Brain microvascular endothelial cell (primary cell): ENCODE measurements at regions not wholly inside any gene's neighbourhood (a gene's known extent, or its start where the extent isn't known, plus 50 kb on each side); places are given as distances from the start of the nearest gene placed in this dataset.

ENCODE experiments used
- DNase-seq: peaks from one replicate; pipeline ENCODE4 v3.0.0-alpha.2; 2020
- H3K27ac ChIP-seq: fragments of 250-450 bp; sonication (Bioruptor Pico); 2 replicates; pipeline ENCODE4 v1.5.1; 2020; ENCODE audit warnings: mild to moderate bottlenecking, moderate library complexity
- H3K27me3 ChIP-seq: fragments of 250-450 bp; sonication (Bioruptor Pico); replicated peaks from 2 replicates; pipeline ENCODE4 v1.5.1; 2020; ENCODE audit warnings: mild to moderate bottlenecking
- H3K36me3 ChIP-seq: fragments of 250-450 bp; sonication (Bioruptor Pico); replicated peaks from 2 replicates; pipeline ENCODE4 v1.5.1; 2020; ENCODE audit warnings: mild to moderate bottlenecking
- H3K4me3 ChIP-seq: 2 replicates; pipeline ENCODE4 v1.5.1; 2011; ENCODE audit warnings: low read depth, mild to moderate bottlenecking, control low read depth, low read length, moderate library complexity
- in situ Hi-C: cut with HindIII; loops from 2 replicates; pipeline ENCODE4 v1.10.0; 2017; ENCODE audit warnings: low sequenced_read_pairs, low pct_ligation_motif_present
- TF ChIP-seq, protein P1 (sequence below): IDR thresholded peaks from 2 replicates; pipeline ENCODE4 v1.5.1; 2011; ENCODE audit warnings: low read depth, mild to moderate bottlenecking, moderate library complexity, low read length, control low read depth, inconsistent platforms; ENCODE audit errors: missing control alignments

DNA sequence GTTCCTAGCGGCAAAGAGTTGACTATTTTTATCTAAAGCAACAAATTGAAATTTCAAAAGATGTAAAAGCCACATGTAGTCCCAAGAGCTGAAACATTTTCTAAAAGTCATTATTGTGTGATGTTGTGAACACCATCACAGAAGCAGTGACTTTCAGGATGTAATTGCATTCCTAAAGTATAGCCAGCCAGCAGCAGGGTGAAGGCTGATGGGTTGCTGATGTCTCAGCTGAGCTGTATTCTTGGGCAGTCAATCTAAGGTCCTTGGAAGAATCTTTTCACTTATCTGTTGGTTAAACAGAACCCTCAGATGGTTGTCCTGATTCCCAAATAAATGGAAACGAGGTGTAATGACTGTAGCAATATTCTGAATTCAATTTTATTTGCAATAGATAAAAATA is 237.4 kb upstream of the WWC1 start:
- Histone ChIP-seq H3K36me3 (no peaks in the 10 kb centered on the region), H3K4me3 (no peak overlapping the region), H3K27ac (no peak overlapping the region), H3K27me3 (no peaks in the 10 kb centered on the region)
- TF ChIP-seq, protein P1, sequence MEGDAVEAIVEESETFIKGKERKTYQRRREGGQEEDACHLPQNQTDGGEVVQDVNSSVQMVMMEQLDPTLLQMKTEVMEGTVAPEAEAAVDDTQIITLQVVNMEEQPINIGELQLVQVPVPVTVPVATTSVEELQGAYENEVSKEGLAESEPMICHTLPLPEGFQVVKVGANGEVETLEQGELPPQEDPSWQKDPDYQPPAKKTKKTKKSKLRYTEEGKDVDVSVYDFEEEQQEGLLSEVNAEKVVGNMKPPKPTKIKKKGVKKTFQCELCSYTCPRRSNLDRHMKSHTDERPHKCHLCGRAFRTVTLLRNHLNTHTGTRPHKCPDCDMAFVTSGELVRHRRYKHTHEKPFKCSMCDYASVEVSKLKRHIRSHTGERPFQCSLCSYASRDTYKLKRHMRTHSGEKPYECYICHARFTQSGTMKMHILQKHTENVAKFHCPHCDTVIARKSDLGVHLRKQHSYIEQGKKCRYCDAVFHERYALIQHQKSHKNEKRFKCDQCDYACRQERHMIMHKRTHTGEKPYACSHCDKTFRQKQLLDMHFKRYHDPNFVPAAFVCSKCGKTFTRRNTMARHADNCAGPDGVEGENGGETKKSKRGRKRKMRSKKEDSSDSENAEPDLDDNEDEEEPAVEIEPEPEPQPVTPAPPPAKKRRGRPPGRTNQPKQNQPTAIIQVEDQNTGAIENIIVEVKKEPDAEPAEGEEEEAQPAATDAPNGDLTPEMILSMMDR: no peak
- in situ Hi-C loops: no loop called here
- DNase-seq: no peak

DNA sequence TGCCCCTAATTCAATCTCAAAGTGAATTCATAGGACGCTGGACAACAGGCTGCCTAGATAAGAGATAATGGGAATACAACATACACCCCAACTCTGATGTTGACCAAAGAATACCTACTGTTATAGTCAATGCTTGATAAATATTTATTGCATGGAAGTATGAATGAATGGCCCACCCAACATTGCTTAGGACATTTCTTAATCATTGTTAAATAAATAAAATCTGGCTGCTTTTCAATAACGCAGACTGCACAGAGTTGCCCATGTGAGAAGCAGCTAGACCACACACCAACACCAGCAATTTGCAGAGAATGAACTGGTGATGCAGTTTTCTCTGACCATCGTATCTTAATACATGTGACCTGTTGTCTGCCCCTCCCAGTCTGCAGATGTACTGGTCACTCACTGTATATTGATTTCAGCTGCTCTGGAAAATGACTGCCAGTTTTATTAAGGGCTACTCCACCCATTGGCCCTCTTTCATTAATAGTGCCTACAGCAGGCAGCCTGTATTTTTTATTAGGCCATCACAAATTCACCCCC is 236.2 kb upstream of the WWC1 start:
- in situ Hi-C loops: no loop called here
- TF ChIP-seq, protein P1: no peak
- no peak overlapping the region for H3K27ac ChIP-seq
- no peaks in the 10 kb centered on the region for H3K27me3 ChIP-seq
- DNase-seq: no peak
- no peak overlapping the region for H3K4me3 ChIP-seq
- no peaks in the 10 kb centered on the region for H3K36me3 ChIP-seq

DNA sequence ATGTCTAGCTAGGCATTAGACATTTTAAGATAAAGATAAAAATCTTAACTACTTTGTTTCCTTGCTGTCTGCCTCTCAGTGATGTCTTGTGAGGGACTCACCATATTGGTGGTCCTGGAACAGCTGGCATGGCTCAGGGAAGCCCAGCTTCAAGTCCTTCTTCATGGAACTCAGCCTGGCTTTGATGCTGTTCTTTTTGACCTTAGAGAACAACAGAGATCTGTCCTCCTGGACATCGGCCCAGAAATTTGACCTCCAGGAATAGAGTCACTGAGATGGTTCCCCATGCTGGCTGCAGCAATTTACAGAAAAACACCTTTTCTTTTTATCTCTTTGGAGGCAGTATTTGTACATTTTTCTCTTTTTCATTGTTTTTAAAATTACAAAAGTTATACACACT is 235.5 kb upstream of the WWC1 start:
- in situ Hi-C loops: no loop called here
- Histone ChIP-seq H3K36me3 (no peaks in the 10 kb centered on the region), H3K27ac (no peak overlapping the region), H3K4me3 (no peak overlapping the region), H3K27me3 (no peaks in the 10 kb centered on the region)
- TF ChIP-seq, protein P1: no peak
- no peak for DNase-seq

DNA sequence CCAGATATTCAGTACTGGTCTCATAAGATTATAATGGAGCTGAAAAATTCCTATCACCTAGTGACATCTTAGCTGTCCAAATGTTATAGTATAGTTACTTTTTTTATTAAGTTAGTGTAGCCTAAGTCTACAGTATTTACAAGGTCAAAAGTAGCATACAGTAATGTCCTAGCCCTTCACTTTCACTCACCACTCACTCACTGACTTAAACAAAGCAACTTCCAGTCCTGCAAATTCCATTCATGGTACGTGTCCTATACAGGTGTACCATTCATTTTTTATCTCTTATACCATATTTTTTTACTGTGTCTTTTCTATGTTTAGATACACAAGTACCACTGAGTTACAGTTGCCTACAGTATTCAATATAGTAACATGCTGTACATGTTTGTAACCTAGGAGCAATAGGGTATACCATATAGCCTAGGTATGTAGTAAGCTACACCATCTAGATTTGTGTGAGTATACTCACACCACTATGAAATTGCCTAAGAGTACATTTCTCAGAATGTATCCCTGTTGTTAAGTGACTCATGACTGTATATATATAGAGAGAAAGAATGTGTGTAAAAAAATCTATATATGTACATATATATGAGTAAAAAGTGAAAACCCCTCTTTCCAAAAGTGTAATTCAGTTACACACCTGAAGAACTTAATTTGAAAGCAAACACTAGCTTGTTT is 234.8 kb upstream of the WWC1 start:
- H3K4me3 ChIP-seq: no peak overlapping the region
- in situ Hi-C loops: no loop called here
- H3K27ac ChIP-seq: no peak overlapping the region
- H3K36me3 ChIP-seq: no peaks in the 10 kb centered on the region
- no peaks in the 10 kb centered on the region for H3K27me3 ChIP-seq
- no peak for DNase-seq
- TF ChIP-seq, protein P1: no peak

DNA sequence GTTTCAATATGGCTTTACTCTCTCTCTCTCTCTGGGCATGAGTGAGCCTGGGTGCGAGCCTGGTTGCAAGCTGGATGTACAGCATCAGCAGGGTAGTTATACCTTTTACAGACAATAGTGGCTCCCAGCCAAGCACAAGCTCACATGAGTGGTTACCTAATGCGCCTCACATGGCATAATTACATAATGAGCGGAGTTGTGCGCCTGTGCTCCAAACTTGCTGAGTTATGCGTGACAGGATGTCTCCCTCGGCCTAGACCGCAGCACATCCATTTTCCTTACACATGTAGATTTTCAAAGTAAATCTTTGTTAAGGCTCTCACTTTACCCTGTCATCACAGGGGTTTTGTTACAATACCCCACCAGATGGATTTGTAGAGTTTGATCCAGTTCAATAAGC is 233.5 kb upstream of the WWC1 start:
- no peak overlapping the region for H3K4me3 ChIP-seq
- in situ Hi-C loops: no loop called here
- TF ChIP-seq, protein P1: no peak
- no peaks in the 10 kb centered on the region for H3K36me3 ChIP-seq
- no peak overlapping the region for H3K27ac ChIP-seq
- no peak for DNase-seq
- H3K27me3 ChIP-seq: no peaks in the 10 kb centered on the region

DNA sequence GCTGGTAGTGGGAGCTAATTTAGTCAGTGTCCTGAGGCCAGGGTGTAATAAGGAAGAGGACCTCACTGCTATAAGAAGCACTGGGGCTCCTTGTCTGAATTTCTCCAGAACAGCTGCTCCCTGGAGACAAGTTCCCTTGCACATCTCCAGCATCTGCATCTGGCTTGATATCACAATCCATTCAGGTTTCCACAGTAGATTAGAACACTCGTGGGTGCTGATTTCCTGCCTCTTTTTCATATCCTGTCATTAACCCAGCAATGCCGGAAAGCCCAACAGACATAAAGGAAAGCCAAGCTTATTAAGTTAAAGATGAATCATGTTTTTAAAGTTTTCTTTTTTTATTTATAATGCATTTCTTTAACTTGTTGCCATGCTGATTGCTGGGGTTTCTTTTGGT is 232.3 kb upstream of the WWC1 start:
- in situ Hi-C loops: no loop called here
- TF ChIP-seq, protein P1: no peak
- no peak for DNase-seq
- Histone ChIP-seq H3K27ac (no peak overlapping the region), H3K27me3 (no peaks in the 10 kb centered on the region), H3K4me3 (no peak overlapping the region), H3K36me3 (no peaks in the 10 kb centered on the region)
